Thymus (tissue), 11 donors: ENCODE measurements at regions not wholly inside any gene's neighbourhood (a gene's known extent, or its start where the extent isn't known, plus 50 kb on each side); places are given as distances from the start of the nearest gene placed in this dataset.

Experiments used
- DNase-seq, 9 donors: peaks; one replicate each; pipeline ENCODE4 v3.0.0-alpha.2; 2013; ENCODE audit warnings: low spot score in 9 of 9, low read depth in 6 of 9, missing footprints in 1 of 9
- H3K27ac ChIP-seq, 2 donors: one replicate each; pipeline ENCODE4 v1.5.1; 2013; ENCODE audit warnings: control low read depth in 1 of 2, low read depth in 1 of 2, low read length in 1 of 2, mild to moderate bottlenecking in 1 of 2, moderate library complexity in 1 of 2
- H3K27me3 ChIP-seq, 2 donors: one replicate each; pipeline ENCODE4 v1.5.1; 2013; ENCODE audit warnings: low read length in 1 of 2; ENCODE audit not compliant: control insufficient read depth in 2 of 2, insufficient read depth in 1 of 2
- H3K36me3 ChIP-seq, 2 donors: one replicate each; pipeline ENCODE4 v1.5.1; 2013; ENCODE audit warnings: low read length in 1 of 2, mild to moderate bottlenecking in 1 of 2, moderate library complexity in 1 of 2; ENCODE audit not compliant: control insufficient read depth in 2 of 2, insufficient read depth in 2 of 2
- H3K4me1 ChIP-seq, 2 donors: one replicate each; pipeline ENCODE4 v1.5.1; 2013; ENCODE audit warnings: low read length in 2 of 2; ENCODE audit not compliant: control insufficient read depth in 2 of 2, insufficient read depth in 2 of 2
- H3K4me3 ChIP-seq, 2 donors: one replicate each; pipeline ENCODE4 v1.5.1; 2013; ENCODE audit warnings: low read length in 2 of 2, control low read depth in 1 of 2, mild to moderate bottlenecking in 1 of 2
- H3K9me3 ChIP-seq, 2 donors: one replicate each; pipeline ENCODE4 v1.5.1; 2013; ENCODE audit warnings: low read length in 1 of 2, mild to moderate bottlenecking in 1 of 2; ENCODE audit not compliant: control insufficient read depth in 2 of 2, insufficient read depth in 1 of 2
- WGBS: extraction: QIAGEN DNeasy Blood & Tissue Kit; methylation state at CpG from one replicate; pipeline ENCODE4 v1.1.7; 2013; 5-methylcytosine and 5-hydroxymethylcytosine counted together
- donor health status: healthy.

DNA sequence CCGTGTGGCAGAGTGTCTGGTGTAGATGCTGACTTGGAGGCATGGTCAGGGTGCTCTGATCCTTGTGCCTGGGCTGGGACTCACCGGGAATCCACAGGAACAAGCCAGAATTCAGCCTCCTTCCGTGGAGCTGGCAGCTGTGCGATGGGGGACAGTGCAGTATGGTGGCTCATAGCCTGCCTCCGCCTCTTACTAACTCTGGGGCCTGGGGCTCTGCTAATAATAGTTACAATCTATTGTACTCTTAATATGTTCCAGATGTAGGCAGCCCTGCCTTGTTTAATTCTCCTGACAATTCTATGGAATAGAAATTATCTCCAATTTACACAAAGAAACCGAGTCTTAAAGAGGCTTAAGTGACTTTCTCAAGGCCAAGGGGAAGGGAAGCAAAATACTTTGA is 77.6 kb downstream of the PCDH1 start:
- Histone ChIP-seq H3K36me3 (no peaks in the 10 kb centered on the region), H3K4me3 (no peak overlapping the region), H3K27me3 (peaks cover 2 to 38% of the 10 kb centered on the region in 2 donors), H3K9me3 (peaks cover 0 to under 1% of the 10 kb centered on the region in 2 donors), H3K27ac (no peak overlapping the region), H3K4me1 (peaks cover 0 to 3% of the 10 kb centered on the region in 2 donors)
- 89% methylated on average over 6 of the region's 6 CpGs for WGBS
- no peak for DNase-seq

DNA sequence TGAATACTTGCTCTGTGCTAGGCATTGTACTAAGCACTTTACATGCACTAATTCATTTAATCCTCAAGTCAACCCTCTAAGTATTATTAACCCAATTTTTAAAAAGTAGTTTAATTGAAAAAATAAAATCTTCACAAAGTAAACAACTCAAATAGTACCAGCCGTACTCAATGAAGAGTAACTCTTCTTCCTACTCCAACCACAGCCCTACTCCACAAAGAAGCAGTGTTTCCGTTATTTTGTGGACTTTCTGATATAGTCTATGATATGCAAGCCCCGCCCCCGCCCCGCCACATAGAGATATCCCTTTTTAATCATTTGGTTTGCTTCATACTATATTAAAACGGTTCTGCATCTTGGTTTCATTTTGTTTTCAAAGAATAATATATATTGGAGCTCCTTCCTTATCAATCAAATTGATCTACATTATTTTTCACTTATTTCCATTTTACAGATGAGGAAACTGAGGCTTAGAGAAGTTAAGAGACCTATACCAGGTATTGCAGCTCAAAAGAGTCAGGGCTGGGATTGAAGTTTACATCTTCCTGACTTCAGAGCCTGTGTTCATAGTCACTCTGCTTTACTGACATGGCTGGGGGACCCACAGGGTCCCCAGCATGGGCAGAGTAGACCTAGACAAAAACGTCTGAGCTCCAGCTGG is 78.6 kb downstream of the PCDH1 start:
- no peak for DNase-seq
- H3K27me3 ChIP-seq: peaks cover 0 to 30% of the 10 kb centered on the region in 2 donors
- peaks cover 0 to 3% of the 10 kb centered on the region in 2 donors for H3K9me3 ChIP-seq
- H3K27ac ChIP-seq: no peak overlapping the region
- peaks cover 0 to 3% of the 10 kb centered on the region in 2 donors for H3K4me1 ChIP-seq
- no peak overlapping the region for H3K4me3 ChIP-seq
- no peaks in the 10 kb centered on the region for H3K36me3 ChIP-seq
- WGBS: 80% methylated on average over 7 of the region's 7 CpGs

DNA sequence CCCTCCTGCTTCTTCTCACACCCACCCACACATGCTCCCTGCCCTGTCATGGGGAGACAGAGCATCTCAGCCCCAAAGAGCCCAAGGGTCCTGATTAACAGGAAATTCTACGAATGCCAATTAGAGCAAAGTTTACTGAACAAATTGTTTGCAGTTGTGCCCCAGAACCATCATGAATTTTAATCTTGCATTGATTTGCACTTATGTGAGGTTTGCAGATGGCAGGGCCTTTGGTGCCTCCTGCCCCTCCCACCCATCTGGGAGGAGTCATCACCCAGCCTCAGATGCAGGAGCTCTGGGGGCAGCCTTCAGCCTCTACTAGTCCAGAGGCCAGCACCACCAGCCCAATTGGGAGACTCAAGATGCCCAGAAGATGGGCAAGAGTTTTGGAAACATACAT is 80.8 kb downstream of the PCDH1 start:
- DNase-seq: no peak
- Histone ChIP-seq H3K4me3 (no peak overlapping the region), H3K27me3 (peaks cover 0 to 15% of the 10 kb centered on the region in 2 donors), H3K27ac (no peak overlapping the region), H3K9me3 (peaks cover 0 to 3% of the 10 kb centered on the region in 2 donors), H3K36me3 (no peaks in the 10 kb centered on the region), H3K4me1 (peaks cover 0 to 3% of the 10 kb centered on the region in 2 donors)
- 0% methylated on average over 1 of the region's 1 CpG for WGBS

DNA sequence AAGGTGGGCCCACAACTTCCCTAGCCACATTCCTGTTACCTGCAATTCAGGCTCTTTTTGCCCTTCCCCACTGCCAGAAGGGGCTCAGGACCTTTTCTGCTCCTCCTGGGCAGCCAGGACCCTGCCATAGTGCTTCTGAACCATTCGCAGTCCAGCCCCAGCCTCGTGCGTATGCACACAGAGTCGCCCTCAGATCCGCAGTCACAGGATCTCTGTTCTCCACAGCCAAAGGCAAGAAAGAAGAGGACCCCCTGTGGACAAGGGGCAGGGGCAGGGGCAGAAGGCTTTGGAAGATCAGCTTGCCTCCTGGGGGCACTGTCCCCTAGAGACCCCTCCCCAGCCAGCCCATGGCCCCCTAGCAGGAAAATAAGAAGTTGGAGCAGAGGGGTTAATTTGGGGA is 82.8 kb downstream of the PCDH1 start:
- DNase-seq: no peak
- H3K9me3 ChIP-seq: peaks cover 0 to 3% of the 10 kb centered on the region in 2 donors
- 96% methylated on average over 5 of the region's 5 CpGs for WGBS
- peaks cover 0 to 12% of the 10 kb centered on the region in 2 donors for H3K27me3 ChIP-seq
- H3K4me1 ChIP-seq: peaks cover 0 to 3% of the 10 kb centered on the region in 2 donors
- H3K4me3 ChIP-seq: no peak overlapping the region
- no peaks in the 10 kb centered on the region for H3K36me3 ChIP-seq
- no peak overlapping the region for H3K27ac ChIP-seq

DNA sequence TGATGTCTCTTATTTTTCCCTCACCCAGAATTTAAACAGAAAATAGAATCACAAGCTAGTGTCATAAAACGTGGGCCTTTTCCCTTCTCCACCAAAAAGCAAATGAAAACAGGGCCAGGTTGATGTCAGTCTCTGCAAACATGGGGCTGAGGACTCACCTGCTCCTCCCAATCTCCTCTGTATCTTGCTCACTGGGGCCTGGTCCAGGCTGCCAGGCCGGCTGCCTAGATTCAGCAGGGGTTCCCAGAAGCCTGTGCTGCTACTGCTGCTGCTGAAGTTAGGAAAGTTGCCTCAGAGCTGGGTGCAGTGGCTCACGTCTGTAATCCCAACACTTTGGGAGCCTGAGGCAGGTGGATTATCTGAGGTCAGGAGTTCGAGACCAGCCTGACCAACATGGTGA is 84.3 kb downstream of the PCDH1 start:
- no peak overlapping the region for H3K27ac ChIP-seq
- H3K4me3 ChIP-seq: no peak overlapping the region
- H3K9me3 ChIP-seq: peaks cover 0 to 3% of the 10 kb centered on the region in 2 donors
- 87% methylated on average over 4 of the region's 4 CpGs for WGBS
- peaks cover 0 to 20% of the 10 kb centered on the region in 2 donors for H3K27me3 ChIP-seq
- H3K36me3 ChIP-seq: no peaks in the 10 kb centered on the region
- DNase-seq: no peak
- no peaks in the 10 kb centered on the region for H3K4me1 ChIP-seq

DNA sequence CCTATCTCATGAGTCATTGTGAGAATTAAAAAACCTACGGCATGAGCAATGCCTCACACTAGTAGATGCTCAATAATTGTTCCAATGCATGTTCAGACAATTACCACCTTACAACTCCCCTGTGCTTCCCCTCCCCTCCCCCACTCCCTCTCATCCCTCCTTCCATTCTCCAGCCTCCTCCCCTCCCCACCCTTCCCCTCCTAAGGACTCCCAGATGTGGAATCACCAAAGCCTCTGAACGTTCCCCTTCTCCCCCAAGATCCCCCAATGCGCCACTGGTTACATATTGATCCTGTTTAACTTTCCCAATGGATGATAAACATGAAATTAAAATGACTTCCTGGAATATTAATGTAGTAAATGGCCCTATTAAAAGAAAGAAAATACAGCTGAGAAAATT is 84.8 kb downstream of the PCDH1 start:
- DNase-seq: no peak
- H3K9me3 ChIP-seq: peaks cover 0 to 3% of the 10 kb centered on the region in 2 donors
- H3K4me1 ChIP-seq: no peaks in the 10 kb centered on the region
- WGBS: 89% methylated on average over 3 of the region's 3 CpGs
- no peaks in the 10 kb centered on the region for H3K36me3 ChIP-seq
- no peak overlapping the region for H3K27ac ChIP-seq
- no peak overlapping the region for H3K4me3 ChIP-seq
- peaks cover 0 to 25% of the 10 kb centered on the region in 2 donors for H3K27me3 ChIP-seq

DNA sequence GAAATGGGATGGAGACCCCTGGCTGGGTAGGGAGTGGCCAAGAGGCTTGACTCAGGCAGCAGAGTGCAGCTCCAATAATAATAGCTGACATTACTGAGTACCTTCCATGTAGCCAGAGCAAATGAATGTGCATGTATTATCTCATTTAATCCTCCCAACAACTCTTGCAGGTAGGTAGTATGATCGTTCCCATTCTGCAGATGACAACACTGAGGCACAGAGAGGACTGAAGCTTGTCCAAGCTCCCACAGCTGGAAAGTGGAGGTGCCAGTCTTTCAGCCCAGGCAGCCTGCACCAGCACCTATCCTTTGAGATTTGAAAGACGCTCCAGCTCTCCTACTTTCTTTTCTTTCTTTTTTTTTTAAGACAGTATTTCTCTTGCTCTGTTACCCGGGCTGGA is 87.6 kb downstream of the PCDH1 start:
- DNase-seq: no peak
- WGBS: 93% methylated on average over 3 of the region's 3 CpGs
- H3K4me1 ChIP-seq: no peaks in the 10 kb centered on the region

DNA sequence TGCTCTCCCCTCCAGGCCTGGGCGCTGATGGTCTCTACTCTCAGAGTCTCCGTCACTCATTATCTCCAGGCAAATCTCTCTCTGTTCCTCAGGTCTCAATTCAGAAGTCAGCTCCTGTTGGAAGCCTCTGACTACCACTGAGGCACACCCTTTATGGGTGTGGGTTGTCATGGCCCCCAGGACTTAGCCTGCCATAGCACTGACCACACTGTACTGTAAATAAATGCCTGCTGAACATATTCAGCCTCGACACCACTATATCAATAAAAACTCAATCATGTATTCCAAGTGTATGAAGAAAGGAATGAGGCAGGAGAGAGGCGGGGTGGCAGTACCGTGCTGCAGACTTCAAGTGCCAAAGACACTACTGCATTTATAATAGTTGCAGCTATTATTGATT is 88.9 kb downstream of the PCDH1 start:
- Histone ChIP-seq H3K27ac (no peak overlapping the region), H3K9me3 (no peaks in the 10 kb centered on the region), H3K36me3 (no peaks in the 10 kb centered on the region), H3K27me3 (peaks cover 0 to 29% of the 10 kb centered on the region in 2 donors), H3K4me3 (no peak overlapping the region), H3K4me1 (no peaks in the 10 kb centered on the region)
- WGBS: 93% methylated on average over 5 of the region's 5 CpGs
- no peak for DNase-seq

More for the DNA sequence above, 87.6 kb downstream of the PCDH1 start:
- H3K9me3 ChIP-seq: peaks cover 0 to 3% of the 10 kb centered on the region in 2 donors
- no peaks in the 10 kb centered on the region for H3K36me3 ChIP-seq
- no peak overlapping the region for H3K27ac ChIP-seq
- peaks cover 0 to 31% of the 10 kb centered on the region in 2 donors for H3K27me3 ChIP-seq
- no peak overlapping the region for H3K4me3 ChIP-seq

DNA sequence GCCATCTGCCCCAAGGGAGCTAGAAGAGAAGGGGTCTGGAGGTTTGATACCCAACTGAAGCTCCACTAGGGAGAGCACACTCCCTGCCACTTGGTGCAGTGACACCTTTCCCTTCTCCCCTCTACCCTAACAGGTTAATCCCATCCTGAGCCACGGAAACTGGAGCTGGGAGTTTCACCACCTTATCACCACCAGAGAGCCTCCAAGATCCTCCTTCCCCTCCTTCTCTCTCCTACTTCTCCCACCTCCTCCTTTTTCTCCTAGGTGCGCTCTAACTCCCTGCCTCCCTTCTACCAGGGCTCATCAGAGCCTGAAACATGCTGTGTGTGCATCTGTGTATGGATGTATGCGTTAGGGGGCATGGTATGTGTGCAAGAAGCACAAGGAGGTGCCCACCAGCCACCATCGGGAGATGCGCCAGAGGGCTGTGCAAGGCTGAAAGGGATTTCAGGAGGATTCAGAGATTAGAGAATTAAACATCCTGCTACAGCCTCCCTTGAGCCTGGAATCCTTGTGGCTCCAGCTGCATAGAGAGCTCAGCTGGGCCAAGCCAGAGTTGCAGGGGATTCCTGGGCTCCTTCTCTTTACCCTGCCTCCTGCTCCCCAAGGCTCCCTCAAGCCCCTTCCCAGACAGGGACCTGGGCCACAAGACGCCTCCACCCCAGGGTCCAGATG is 89.8 kb downstream of the PCDH1 start:
- peaks cover 0 to 33% of the 10 kb centered on the region in 2 donors for H3K27me3 ChIP-seq
- no peaks in the 10 kb centered on the region for H3K4me1 ChIP-seq
- no peaks in the 10 kb centered on the region for H3K9me3 ChIP-seq
- 86% methylated on average over 6 of the region's 6 CpGs for WGBS
- H3K4me3 ChIP-seq: no peak overlapping the region
- no peaks in the 10 kb centered on the region for H3K36me3 ChIP-seq
- H3K27ac ChIP-seq: no peak overlapping the region
- no peak for DNase-seq
